GM21717 (cell line): ENCODE measurements at regions not wholly inside any gene's neighbourhood (a gene's known extent, or its start where the extent isn't known, plus 50 kb on each side); places are given as distances from the start of the nearest gene placed in this dataset.
"Not testable (repeated sequence)": the region's sequence is repeated elsewhere in the genome, so short reads cannot be mapped to it uniquely, and the experiment has no call there.

ENCODE experiments used
- ATAC-seq: cut with Tn5 transposase; IDR thresholded peaks from one replicate; pipeline ENCODE4 v1.9.1; 2021; ENCODE audit warnings: mild to moderate bottlenecking, moderate library complexity; ENCODE audit not compliant: unreplicated experiment

GRCh38 chr2:8555543-8555942 is 126.3 kb upstream of the ID2 start:
- no peak for ATAC-seq

- no peak for ATAC-seq
Measured at GRCh38 chr2:8558096-8558495, 123.8 kb upstream of the ID2 start.

- no peak for ATAC-seq
Measured at GRCh38 chr2:8558956-8559355, 122.9 kb upstream of the ID2 start.

- ATAC-seq: no peak
Measured at GRCh38 chr2:8559805-8560204, 122.1 kb upstream of the ID2 start.

- ATAC-seq: not testable (repeated sequence)
Measured at GRCh38 chr2:8561692-8562091, 120.2 kb upstream of the ID2 start.

DNA sequence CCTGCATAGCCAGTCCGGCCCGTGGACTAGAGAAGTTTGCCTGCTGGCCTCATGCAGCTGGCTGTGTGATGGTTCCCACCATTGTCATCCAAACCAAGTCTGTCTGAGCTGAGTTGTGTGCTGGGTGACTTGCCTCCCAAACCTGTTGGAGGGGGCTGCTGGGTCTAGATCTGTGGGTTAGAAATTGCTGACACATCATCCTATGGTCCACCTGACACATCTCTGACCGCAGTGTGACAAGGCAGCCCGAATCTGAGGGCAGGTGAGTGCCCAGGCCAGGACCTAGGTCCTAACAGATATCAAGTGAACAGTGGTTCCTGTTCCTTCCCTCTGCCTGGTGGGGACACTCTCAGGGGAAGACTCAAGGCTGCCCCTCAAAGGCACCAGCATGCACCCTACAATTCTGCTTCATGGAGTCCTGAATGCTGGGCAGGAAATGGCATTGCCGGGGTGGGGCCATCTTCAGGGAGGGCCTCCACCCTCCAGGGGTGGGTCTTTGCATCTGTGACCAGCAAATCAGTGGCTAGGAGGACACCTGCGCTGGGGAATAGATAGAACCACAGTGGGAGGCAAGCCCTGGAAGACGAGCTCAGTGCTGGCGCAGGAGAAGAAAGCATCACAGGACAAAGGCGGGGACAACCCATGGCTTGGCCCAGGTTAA is 117.9 kb upstream of the ID2 start:
- ATAC-seq: no peak

- no peak for ATAC-seq
Measured at GRCh38 chr2:8564475-8564874, 117.4 kb upstream of the ID2 start.

- no peak for ATAC-seq
Measured at GRCh38 chr2:8565399-8566154, 116.3 kb upstream of the ID2 start.

DNA sequence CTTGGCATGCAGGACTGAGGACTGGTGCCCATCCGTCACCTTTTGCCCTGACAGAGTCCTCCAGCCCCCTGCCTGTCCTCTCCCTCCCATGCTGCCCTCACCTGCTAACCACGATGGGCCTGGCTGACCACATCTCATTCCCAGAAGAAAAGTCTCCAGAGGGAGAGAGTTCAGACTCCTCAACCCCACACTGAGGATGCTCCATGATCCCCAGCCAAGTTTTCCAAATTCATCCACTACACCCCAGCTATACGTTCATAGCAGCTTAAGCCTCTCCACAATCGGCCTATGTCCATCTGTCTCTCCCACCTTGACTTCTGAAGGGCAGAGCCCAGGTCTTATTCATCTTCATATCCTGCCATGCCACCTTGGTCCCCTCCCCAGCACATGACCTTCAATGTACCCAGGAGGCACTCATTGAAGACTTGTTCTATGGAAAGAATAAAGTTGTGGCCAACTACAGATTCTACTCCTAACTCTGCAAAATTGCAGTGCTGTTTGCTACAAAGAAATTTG is 115.6 kb upstream of the ID2 start:
- no peak for ATAC-seq

GRCh38 chr2:8566774-8567468 is 114.9 kb upstream of the ID2 start:
- no peak for ATAC-seq

DNA sequence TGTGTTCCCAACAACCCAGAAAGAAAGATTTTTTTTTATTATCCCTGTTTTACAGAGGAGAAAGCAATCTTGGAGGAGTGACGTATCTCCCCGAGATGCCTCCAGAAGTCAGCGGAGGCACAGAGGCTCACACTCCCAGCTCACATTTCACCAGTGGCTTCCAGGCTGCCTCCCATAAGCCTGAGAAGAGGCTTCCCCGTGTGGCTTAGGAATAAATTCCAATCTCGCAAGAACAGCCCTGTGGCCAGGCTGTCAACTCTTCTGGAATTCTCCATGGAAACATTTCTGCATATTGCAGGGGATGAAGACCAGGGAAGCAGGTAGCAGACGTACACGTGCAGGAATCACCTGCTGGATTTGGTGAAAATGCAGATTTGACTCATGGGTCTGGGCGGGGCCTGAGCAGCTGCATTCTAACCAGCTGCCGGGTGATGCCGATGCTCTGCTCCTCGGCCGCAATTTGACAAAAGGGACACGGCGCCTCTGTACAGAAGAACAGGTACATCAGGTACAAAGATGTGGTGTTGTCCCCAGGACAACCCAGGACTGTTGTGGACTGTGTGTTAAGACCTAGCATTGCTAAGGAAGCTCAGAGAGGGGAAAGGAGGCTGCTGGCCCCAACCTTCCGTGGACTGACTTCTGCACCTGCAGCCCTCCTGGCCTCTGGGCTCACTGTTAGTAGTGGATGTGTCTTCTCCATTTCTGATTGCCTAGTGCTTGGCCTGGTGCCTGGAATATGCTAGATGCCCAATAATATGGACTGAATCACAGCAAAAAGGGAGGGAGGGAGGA is 114.2 kb upstream of the ID2 start:
- no peak for ATAC-seq

DNA sequence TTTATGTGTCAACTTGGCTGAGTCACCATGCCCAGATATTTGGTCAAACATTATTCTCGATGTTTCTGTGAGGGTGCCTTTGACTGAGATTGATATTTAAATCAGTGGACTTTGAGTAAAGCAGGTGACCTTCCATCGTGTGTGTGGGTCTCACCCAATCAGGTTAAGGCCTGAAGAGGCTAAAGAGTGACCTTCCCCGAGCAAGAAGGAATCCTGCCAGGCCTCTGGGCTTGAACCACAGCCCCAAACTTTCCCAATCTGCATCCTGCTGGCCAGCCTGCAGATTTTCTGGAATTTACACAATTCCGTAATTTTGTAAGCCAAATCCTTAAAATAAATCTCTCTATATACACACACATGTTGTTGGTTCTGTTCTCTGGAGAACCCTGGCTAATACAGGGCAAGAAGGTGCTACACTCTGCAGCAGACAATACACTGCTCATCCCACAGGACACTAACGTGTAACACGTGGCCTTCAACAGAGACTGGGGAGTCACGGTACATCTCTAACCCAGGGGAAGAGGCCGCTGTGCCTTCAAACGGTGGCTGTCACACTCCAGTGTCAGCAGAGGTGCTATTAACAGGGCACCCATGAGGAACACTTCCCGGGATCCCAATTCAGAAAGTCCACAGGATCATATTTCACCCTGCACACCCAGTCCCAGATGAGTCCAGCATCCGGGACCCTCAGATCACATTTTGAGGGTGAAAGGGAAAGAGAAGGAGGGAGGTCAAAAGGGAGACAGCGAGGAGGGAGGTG is 113.1 kb upstream of the ID2 start:
- ATAC-seq: no peak

DNA sequence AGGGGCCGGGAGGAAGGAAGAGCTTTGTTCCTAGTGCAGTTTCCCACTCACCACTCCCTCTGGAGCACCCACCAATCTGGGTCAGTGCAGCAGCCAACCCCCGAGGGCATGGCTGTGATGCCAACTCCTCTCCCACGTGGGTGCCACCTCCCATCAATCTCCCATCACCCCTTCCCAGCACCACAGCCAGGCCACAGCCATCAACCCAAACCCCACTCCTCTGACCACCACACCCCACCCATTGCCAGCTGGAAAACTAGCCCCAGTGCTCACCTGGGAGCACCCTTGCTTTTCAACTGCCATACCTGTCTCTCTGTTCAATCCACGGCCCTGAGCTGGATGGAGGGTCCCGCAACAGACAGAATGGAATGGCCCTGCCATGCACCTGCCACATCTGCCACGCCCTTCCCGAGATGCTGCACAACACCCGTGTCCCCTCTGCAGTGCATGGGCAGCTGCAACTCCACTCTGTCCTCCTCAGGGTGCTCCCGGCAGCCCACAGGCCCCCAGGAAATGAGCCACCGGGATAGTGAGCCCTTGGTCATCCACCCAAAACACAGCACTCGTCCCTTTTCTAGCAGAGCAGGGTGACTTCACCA is 112.4 kb upstream of the ID2 start:
- no peak for ATAC-seq

GRCh38 chr2:8570637-8571036 is 111.2 kb upstream of the ID2 start:
- ATAC-seq: no peak

DNA sequence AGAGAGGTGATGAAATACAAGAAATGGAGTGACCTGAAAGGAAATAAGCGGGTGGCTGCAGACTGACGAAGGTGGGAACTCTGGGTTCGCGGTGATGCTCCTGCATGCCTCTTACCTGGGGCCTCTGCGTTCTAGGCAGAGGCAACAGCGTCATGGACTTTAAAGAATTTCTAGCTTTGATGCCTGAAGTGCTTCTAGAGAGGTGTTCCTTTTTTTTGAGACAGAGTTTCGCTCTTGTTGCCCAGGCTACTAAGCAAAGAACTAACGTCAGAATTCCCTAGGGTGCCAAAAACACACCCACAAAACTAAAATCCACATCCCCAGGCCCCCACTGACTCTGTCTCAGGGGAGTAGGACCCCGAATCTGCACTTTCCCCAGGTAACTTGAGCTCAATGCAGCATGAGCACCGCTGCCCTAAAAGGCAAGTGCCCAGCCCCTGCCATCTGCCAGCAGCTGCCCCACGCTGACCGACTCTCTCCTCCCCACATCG is 110.5 kb upstream of the ID2 start:
- no peak for ATAC-seq

- ATAC-seq: no peak
Measured at GRCh38 chr2:8571792-8572499, 109.9 kb upstream of the ID2 start.

DNA sequence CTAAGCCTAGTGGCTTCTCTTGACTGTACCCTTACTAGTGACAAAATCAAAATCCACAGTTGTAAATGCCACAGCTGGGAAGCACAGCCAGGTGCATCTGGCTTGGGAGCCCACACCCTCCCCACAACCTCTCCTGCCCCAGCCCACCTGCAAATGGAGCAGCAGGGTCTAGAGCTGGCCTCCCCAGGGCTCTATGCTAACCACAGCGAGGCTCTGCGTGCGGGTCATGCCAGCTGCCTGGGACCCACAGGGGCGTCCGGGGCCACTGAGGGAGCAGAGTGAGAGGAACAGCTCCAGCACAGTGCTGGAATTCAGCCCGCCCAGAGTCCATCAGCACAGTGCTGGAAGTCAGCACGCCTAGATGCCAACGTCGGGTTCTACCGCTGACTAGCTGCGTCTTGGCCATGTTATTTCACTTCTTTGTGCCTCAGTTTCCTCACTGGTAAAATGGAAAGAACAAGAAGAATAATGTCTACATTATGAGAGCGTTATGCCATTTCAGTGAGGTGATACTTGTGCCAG is 109.1 kb upstream of the ID2 start:
- no peak for ATAC-seq

DNA sequence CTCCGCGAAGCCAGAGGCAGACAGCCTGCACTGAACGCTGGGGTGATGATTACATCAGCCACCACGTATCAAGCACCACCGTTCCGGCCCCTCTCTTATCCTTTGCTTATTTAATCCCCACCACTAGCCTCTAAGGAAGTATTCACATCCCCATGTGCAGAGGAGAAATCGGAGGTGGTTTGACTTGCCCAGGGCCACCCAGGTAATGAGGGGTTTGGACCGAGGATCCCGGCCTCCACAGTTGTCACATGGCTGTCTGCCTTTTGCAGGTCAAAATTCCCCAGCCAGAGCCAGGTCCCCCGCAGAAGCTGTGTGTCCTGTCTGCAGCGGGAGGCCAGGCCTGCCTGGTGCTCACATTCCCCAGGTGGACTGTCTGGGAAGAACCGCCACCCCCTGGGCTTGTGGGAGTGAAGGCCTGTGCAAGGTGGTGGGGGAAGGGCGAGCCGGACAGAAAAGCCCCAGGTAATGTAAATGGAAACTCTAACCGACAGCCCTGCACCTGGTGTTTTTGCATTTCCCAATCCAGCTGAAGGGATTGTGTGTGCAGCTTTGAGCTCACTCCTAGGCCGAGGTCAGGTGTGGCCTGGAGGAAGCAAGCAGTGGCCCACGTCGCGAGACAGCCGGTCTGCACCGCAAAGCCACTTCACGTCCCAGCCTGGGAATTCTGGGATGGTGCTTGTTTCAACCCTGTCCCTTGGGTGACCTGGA is 108.5 kb upstream of the ID2 start:
- no peak for ATAC-seq

GRCh38 chr2:8573942-8574195 is 108.0 kb upstream of the ID2 start:
- no peak for ATAC-seq
